ENCODE measurements at regions not wholly inside any gene's neighbourhood (a gene's known extent, or its start where the extent isn't known, plus 50 kb on each side); places are given as distances from the start of the nearest gene placed in this dataset.

- DNase-seq: no peak
Observed at GRCh38 chrX:131704136-131704695, 160.3 kb downstream of the OR13H1 start.

- DNase-seq: no peak
Observed at GRCh38 chrX:131709553-131709952, 165.7 kb downstream of the OR13H1 start.

GRCh38 chrX:131711478-131711867, 167.6 kb downstream of the OR13H1 start:
- no peak for DNase-seq

- no peak for DNase-seq
Observed at GRCh38 chrX:131723646-131724045, 179.8 kb downstream of the OR13H1 start.

GRCh38 chrX:131724292-131724691, 180.4 kb downstream of the OR13H1 start:
- DNase-seq: no peak

GRCh38 chrX:131725001-131725654, 181.3 kb downstream of the OR13H1 start:
- no peak for DNase-seq

- DNase-seq: no peak
Observed at GRCh38 chrX:131727778-131728177, 183.9 kb downstream of the OR13H1 start.

- no peak for DNase-seq
Observed at GRCh38 chrX:131728295-131729145, 184.6 kb downstream of the OR13H1 start.

- no peak for DNase-seq
Observed at GRCh38 chrX:131729295-131729694, 185.4 kb downstream of the OR13H1 start.

GRCh38 chrX:131734621-131735020, 190.7 kb downstream of the OR13H1 start:
- no peak for DNase-seq

GRCh38 chrX:131735127-131735526, 191.3 kb downstream of the OR13H1 start:
- DNase-seq: no peak

- no peak for DNase-seq
Observed at GRCh38 chrX:131739823-131740222, 195.9 kb downstream of the OR13H1 start.

GRCh38 chrX:131741103-131741581, 197.3 kb downstream of the OR13H1 start:
- DNase-seq: no peak

GRCh38 chrX:131745942-131746489, 202.1 kb downstream of the OR13H1 start:
- no peak for DNase-seq

GRCh38 chrX:131746491-131746968, 202.7 kb downstream of the OR13H1 start:
- no peak for DNase-seq

- no peak for DNase-seq
Observed at GRCh38 chrX:131747173-131747572, 203.3 kb downstream of the OR13H1 start.

GRCh38 chrX:131752493-131753198, 208.8 kb downstream of the OR13H1 start:
- DNase-seq: no peak

GRCh38 chrX:131762802-131763234, 218.9 kb downstream of the OR13H1 start:
- DNase-seq: no peak

GRCh38 chrX:131763674-131764073, 219.8 kb downstream of the OR13H1 start:
- DNase-seq: no peak

- DNase-seq: no peak
Observed at GRCh38 chrX:131764216-131764615, 220.3 kb downstream of the OR13H1 start.

GRCh38 chrX:131778269-131779218, 234.7 kb downstream of the OR13H1 start:
- DNase-seq: no peak

All from activated effector memory CD4-positive, alpha-beta T cell treated with Interleukin-2 at 50 U/mL for 16 hours (primary cell).